ENCODE measurements at regions not wholly inside any gene's neighbourhood (a gene's known extent, or its start where the extent isn't known, plus 50 kb on each side); places are given as distances from the start of the nearest gene placed in this dataset.
A peak's percentile ranks its signal among the peaks of the same experiment; 100 is the strongest.

GRCh38 chr22:47920380-47920959 is 1158.0 kb downstream of the TBC1D22A start:
- DNase-seq (no peak), ATAC-seq (no peak)
- no peak overlapping the region for H3K4me3 Mint-ChIP-seq
- peak overlapping the region in 1 of 2 donors; percentile 43 for H3K27ac Mint-ChIP-seq
- H3K9me3 Mint-ChIP-seq, result peaks cover 4 to 8% of the 10 kb centered on the region in 2 donors
- H3K4me1 Mint-ChIP-seq, result peaks cover 16% of the 10 kb centered on the region
- H3K27me3 Mint-ChIP-seq, result peaks cover 6% of the 10 kb centered on the region

- DNase-seq (no peak), ATAC-seq (no peak)
- Mint-ChIP-seq H3K4me3 (no peak overlapping the region), H3K9me3 (peaks cover 4 to 8% of the 10 kb centered on the region in 2 donors), H3K27me3 (peaks cover 6% of the 10 kb centered on the region), H3K4me1 (peaks cover 16% of the 10 kb centered on the region), H3K27ac (no peak overlapping the region)
These were observed 1157.4 kb downstream of the TBC1D22A start for GRCh38 chr22:47919893-47920292.

- Mint-ChIP-seq H3K4me1 (peaks cover 16% of the 10 kb centered on the region), H3K27me3 (peaks cover 6% of the 10 kb centered on the region), H3K9me3 (peaks cover 4 to 6% of the 10 kb centered on the region in 2 donors), H3K27ac (no peak overlapping the region), H3K4me3 (no peak overlapping the region)
- no peak for ATAC-seq
- no peak for DNase-seq
These were observed 1156.6 kb downstream of the TBC1D22A start for GRCh38 chr22:47919001-47919441.

GRCh38 chr22:47918276-47918921 is 1155.9 kb downstream of the TBC1D22A start:
- H3K4me3 Mint-ChIP-seq, result no peak overlapping the region
- DNase-seq (peak in 1 of 2 donors; percentile 51), ATAC-seq (no peak)

GRCh38 chr22:47914481-47915097 is 1152.1 kb downstream of the TBC1D22A start:
- ATAC-seq (no peak), DNase-seq (no peak)
- Mint-ChIP-seq H3K27ac (no peak overlapping the region), H3K4me3 (no peak overlapping the region), H3K4me1 (peaks cover 16% of the 10 kb centered on the region), H3K9me3 (peaks cover 16 to 17% of the 10 kb centered on the region in 2 donors), H3K27me3 (peaks cover 8% of the 10 kb centered on the region)

More at GRCh38 chr22:47918276-47918921, 1155.9 kb downstream of the TBC1D22A start:
- Mint-ChIP-seq H3K27ac (no peak overlapping the region), H3K9me3 (peaks cover 0 to under 1% of the 10 kb centered on the region in 2 donors), H3K27me3 (peaks cover 6% of the 10 kb centered on the region), H3K4me1 (peaks cover 16% of the 10 kb centered on the region)

GRCh38 chr22:47902646-47903180 is 1140.3 kb downstream of the TBC1D22A start:
- Mint-ChIP-seq H3K9me3 (no peaks in the 10 kb centered on the region), H3K27me3 (no peaks in the 10 kb centered on the region), H3K4me1 (no peaks in the 10 kb centered on the region), H3K4me3 (no peak overlapping the region), H3K27ac (peak overlapping the region in 1 of 2 donors; percentile 36)
- no peak for ATAC-seq
- no peak for DNase-seq

GRCh38 chr22:47901911-47902310 is 1139.5 kb downstream of the TBC1D22A start:
- H3K4me1 Mint-ChIP-seq, result no peaks in the 10 kb centered on the region
- H3K27me3 Mint-ChIP-seq, result no peaks in the 10 kb centered on the region
- no peak overlapping the region for H3K27ac Mint-ChIP-seq
- H3K9me3 Mint-ChIP-seq, result no peaks in the 10 kb centered on the region
- ATAC-seq (no peak), DNase-seq (no peak)
- no peak overlapping the region for H3K4me3 Mint-ChIP-seq

GRCh38 chr22:47899894-47900293 is 1137.4 kb downstream of the TBC1D22A start:
- Mint-ChIP-seq H3K27ac (no peak overlapping the region), H3K9me3 (no peaks in the 10 kb centered on the region), H3K27me3 (no peaks in the 10 kb centered on the region), H3K4me3 (no peak overlapping the region), H3K4me1 (no peaks in the 10 kb centered on the region)
- ATAC-seq (no peak), DNase-seq (no peak)

- Mint-ChIP-seq H3K4me1 (no peaks in the 10 kb centered on the region), H3K27me3 (no peaks in the 10 kb centered on the region), H3K4me3 (no peak overlapping the region), H3K27ac (no peak overlapping the region), H3K9me3 (peaks cover 6% of the 10 kb centered on the region in 2 donors)
- no peak for DNase-seq
- no peak for ATAC-seq
These were observed 1136.5 kb downstream of the TBC1D22A start for GRCh38 chr22:47898946-47899345.

- DNase-seq, result no peak
- Mint-ChIP-seq H3K4me1 (no peaks in the 10 kb centered on the region), H3K27ac (no peak overlapping the region), H3K4me3 (no peak overlapping the region), H3K27me3 (peaks cover 10% of the 10 kb centered on the region), H3K9me3 (peaks cover 7 to 13% of the 10 kb centered on the region in 2 donors)
- ATAC-seq, result no peak
These were observed 1129.2 kb downstream of the TBC1D22A start for GRCh38 chr22:47891609-47892008.

- H3K4me1 Mint-ChIP-seq, result no peaks in the 10 kb centered on the region
- peaks cover 21% of the 10 kb centered on the region for H3K27me3 Mint-ChIP-seq
- H3K4me3 Mint-ChIP-seq, result no peak overlapping the region
- H3K9me3 Mint-ChIP-seq, result peaks cover 0 to 5% of the 10 kb centered on the region in 2 donors
- ATAC-seq (no peak), DNase-seq (no peak)
- H3K27ac Mint-ChIP-seq, result no peak overlapping the region
These were observed 1126.4 kb downstream of the TBC1D22A start for GRCh38 chr22:47888817-47889216.

GRCh38 chr22:47884775-47885174 is 1122.3 kb downstream of the TBC1D22A start:
- no peak overlapping the region for H3K27ac Mint-ChIP-seq
- H3K27me3 Mint-ChIP-seq, result peaks cover 13% of the 10 kb centered on the region
- no peak overlapping the region for H3K4me3 Mint-ChIP-seq
- no peak for DNase-seq
- H3K9me3 Mint-ChIP-seq, result no peaks in the 10 kb centered on the region
- no peak for ATAC-seq
- H3K4me1 Mint-ChIP-seq, result no peaks in the 10 kb centered on the region

GRCh38 chr22:47884200-47884599 is 1121.8 kb downstream of the TBC1D22A start:
- no peaks in the 10 kb centered on the region for H3K9me3 Mint-ChIP-seq
- no peak overlapping the region for H3K4me3 Mint-ChIP-seq
- DNase-seq, result no peak
- no peaks in the 10 kb centered on the region for H3K4me1 Mint-ChIP-seq
- no peak for ATAC-seq
- peaks cover 18% of the 10 kb centered on the region for H3K27me3 Mint-ChIP-seq
- H3K27ac Mint-ChIP-seq, result no peak overlapping the region

GRCh38 chr22:47883757-47884156 is 1121.3 kb downstream of the TBC1D22A start:
- no peak for DNase-seq
- no peak for ATAC-seq
- H3K4me3 Mint-ChIP-seq, result no peak overlapping the region
- H3K27ac Mint-ChIP-seq, result no peak overlapping the region
- no peaks in the 10 kb centered on the region for H3K4me1 Mint-ChIP-seq
- no peaks in the 10 kb centered on the region for H3K9me3 Mint-ChIP-seq
- peaks cover 21% of the 10 kb centered on the region for H3K27me3 Mint-ChIP-seq

GRCh38 chr22:47879346-47879745 is 1116.9 kb downstream of the TBC1D22A start:
- peaks cover 28% of the 10 kb centered on the region for H3K27me3 Mint-ChIP-seq

GRCh38 chr22:47878460-47878859 is 1116.0 kb downstream of the TBC1D22A start:
- H3K4me3 Mint-ChIP-seq, result no peak overlapping the region
- DNase-seq (no peak), ATAC-seq (no peak)
- H3K27ac Mint-ChIP-seq, result no peak overlapping the region
- no peaks in the 10 kb centered on the region for H3K9me3 Mint-ChIP-seq
- peaks cover 28% of the 10 kb centered on the region for H3K27me3 Mint-ChIP-seq
- H3K4me1 Mint-ChIP-seq, result no peaks in the 10 kb centered on the region

More at GRCh38 chr22:47879346-47879745, 1116.9 kb downstream of the TBC1D22A start:
- Mint-ChIP-seq H3K4me3 (no peak overlapping the region), H3K27ac (no peak overlapping the region), H3K9me3 (no peaks in the 10 kb centered on the region), H3K4me1 (no peaks in the 10 kb centered on the region)
- ATAC-seq (no peak), DNase-seq (no peak)

Measured in stimulated activated naive CD8-positive, alpha-beta T cell treated with anti-CD3 and anti-CD28 coated beads, Interleukin-15, amount 100 ng/mL, for 72 hours (primary cell).